Activated T-cell treated with anti-CD3 and anti-CD28 coated beads, Interleukin-2, amount 50 U/mL, for 24 hours (primary cell): ENCODE measurements at regions not wholly inside any gene's neighbourhood (a gene's known extent, or its start where the extent isn't known, plus 50 kb on each side); places are given as distances from the start of the nearest gene placed in this dataset.
"Not testable (repeated sequence)": the region's sequence is repeated elsewhere in the genome, so short reads cannot be mapped to it uniquely, and the experiment has no call there.

Experiments used
- DNase-seq: peaks from one replicate; pipeline ENCODE4 v3.0.0-alpha.2; 2020
- H3K27ac Mint-ChIP-seq: 2 replicates; pipeline ENCODE4 v1.8.0; 2020; ENCODE audit warnings: mild to moderate bottlenecking, mixed read lengths
- H3K27me3 Mint-ChIP-seq: 2 replicates; pipeline ENCODE4 v1.8.0; 2020; ENCODE audit warnings: mixed read lengths
- H3K36me3 Mint-ChIP-seq: 2 replicates; pipeline ENCODE4 v1.8.0; 2020; ENCODE audit warnings: low read depth, mixed read lengths
- H3K4me1 Mint-ChIP-seq: 2 replicates; pipeline ENCODE4 v1.8.0; 2020; ENCODE audit warnings: low read depth, mixed read lengths
- H3K4me3 Mint-ChIP-seq: 2 replicates; pipeline ENCODE4 v1.8.0; 2020; ENCODE audit warnings: mild to moderate bottlenecking, moderate library complexity, mixed read lengths
- H3K9me3 Mint-ChIP-seq: 2 replicates; pipeline ENCODE4 v1.8.0; 2020; ENCODE audit warnings: mixed read lengths

DNA sequence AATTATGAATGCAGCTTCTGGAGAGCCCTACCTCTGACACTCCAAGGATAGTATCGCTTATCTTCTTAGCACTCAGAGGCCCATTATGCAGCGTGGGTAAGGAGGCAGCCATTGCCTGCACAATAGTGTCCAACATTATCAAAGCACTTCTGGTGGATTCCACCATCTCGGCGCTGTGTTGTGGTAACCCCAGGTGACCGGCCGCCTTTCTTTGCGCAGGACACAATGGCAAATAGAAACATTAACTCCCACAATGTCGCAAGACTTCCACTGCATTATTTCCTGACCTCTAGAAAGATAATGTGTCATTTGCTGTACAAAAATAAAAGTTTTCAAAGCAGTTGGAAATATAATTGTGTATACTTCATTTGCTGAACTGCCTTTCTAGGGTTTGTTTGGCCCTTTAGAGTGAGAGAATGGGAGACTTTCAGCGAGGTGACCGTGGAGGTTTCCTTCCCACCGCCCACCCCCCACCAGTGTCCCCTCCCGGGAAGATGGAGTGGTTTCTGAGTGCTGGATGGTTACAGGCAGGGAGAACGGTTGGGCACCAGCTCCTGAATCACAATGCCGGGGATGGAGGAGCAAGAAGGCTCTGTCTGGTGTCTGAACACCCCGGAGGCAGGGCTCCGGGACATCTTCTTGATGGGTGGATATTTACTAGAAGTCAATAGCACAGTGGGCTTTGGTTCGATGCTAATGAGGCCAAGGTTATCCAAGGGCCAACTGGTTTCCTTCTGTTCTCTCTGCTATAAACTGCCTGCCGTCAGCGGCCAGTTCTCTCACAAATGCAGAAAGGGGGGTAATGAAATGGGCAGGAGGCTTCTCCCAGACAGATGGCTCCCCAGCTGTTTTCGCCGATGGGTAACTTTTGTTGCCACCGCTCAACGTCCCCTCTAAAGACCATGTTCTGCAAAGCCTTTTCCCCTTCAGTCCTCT lies 215.4 kb upstream of the PROX1 start:
- Mint-ChIP-seq H3K27ac (no peak overlapping the region), H3K27me3 (no peaks in the 10 kb centered on the region), H3K36me3 (no peaks in the 10 kb centered on the region), H3K4me1 (no peaks in the 10 kb centered on the region), H3K4me3 (no peak overlapping the region), H3K9me3 (peaks cover 3% of the 10 kb centered on the region)
- no peak for DNase-seq

DNA sequence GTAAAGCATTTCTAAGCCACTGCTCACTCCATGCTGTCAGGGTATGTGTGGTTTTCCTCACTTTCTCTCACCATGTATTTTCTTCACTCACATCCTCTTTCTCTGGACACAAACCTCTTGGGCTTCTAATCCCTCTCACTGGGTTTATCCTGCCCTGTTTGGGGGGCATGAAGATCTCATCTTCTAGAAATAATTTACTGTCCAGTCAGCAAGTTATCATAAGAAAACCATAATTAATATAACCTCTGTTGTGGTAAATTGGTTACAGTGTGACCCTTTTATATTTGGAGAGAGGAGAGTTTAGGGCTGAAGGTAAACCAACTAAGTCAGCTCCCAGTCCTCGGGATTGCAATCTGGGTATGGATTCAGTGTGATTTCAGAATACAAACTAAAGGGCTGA lies 213.8 kb upstream of the PROX1 start:
- no peak overlapping the region for H3K4me3 Mint-ChIP-seq
- no peaks in the 10 kb centered on the region for H3K27me3 Mint-ChIP-seq
- H3K27ac Mint-ChIP-seq: no peak overlapping the region
- H3K9me3 Mint-ChIP-seq: peaks cover 3% of the 10 kb centered on the region
- H3K4me1 Mint-ChIP-seq: no peaks in the 10 kb centered on the region
- DNase-seq: no peak
- no peaks in the 10 kb centered on the region for H3K36me3 Mint-ChIP-seq

DNA sequence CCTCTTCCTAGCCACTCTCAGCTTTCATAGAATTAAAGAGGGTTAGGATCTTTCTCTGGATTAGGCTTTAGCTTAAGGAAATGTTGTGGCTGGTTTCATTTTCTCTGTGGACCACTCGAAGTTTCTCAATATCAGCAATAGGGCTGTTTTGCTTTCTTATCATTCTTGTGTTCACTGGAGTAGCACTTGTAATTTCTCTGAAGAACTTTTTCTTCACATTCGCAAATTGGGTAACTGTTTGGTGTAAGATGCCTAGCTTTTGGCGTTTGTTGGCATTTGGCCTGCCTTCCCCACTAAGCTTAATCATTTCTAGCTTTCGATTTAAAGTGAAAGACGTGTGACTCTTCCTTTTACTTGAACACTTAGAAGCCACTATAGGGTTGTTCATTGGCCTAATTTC lies 210.8 kb upstream of the PROX1 start:
- Mint-ChIP-seq H3K9me3 (peaks cover 3% of the 10 kb centered on the region), H3K4me1 (no peaks in the 10 kb centered on the region), H3K27ac (no peak overlapping the region), H3K27me3 (no peaks in the 10 kb centered on the region), H3K4me3 (no peak overlapping the region), H3K36me3 (no peaks in the 10 kb centered on the region)
- DNase-seq: no peak

DNA sequence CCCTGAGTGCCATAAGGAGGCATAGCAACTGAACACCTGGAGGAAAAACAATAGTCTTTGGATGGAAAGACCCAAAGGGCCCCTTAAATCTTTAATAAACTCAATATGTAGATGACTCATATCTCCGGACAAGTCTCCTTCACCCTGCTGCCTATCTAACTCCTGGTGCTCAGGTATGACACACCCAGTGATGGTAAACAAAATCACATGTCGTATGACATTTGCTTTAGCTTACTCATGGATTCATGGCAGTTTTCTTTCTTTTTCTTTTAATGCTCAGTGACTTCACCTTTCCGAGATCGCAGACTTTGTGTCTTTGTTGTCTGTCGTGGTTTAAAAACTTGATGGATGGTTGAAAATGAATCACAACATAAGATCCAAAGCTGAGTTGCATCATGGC lies 208.5 kb upstream of the PROX1 start:
- Mint-ChIP-seq H3K4me1 (peaks cover 11% of the 10 kb centered on the region), H3K36me3 (no peaks in the 10 kb centered on the region), H3K27me3 (no peaks in the 10 kb centered on the region), H3K27ac (no peak overlapping the region), H3K4me3 (no peak overlapping the region), H3K9me3 (peaks cover 3% of the 10 kb centered on the region)
- DNase-seq: no peak

DNA sequence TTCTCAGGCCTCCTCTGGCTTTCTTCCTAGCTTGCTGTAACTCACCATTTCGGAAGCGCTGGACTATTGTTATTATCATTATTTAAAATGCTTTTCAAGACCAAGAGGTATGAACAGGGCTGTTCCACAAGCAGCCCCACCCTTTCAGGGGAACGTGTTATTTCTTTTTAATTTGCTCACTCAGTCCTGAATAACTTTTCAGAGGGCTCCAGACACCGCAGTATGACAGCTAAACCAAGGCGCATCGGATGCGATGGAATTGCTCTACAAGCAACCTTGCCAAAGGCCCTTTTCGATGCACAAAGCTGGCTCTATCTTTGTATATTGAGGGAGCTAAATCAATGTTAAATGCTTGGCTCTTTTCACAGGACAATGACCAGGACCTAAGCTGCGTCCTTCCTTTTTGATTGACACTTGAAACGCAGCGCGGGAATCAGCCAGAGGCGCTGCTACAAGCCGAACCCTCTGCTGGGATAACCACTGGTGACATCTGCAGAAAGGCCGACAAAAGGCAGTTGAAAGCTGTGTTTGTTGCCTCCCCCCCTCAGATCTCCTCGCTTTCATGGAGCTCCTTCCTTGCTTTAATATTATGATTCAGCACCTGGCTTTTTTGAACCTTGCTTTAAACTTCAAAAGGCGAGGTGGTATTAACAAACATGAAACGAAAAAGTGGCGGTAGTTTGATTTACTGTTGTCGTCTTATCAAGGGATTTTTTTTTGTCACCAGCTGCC lies 204.7 kb upstream of the PROX1 start:
- H3K9me3 Mint-ChIP-seq: no peaks in the 10 kb centered on the region
- no peak for DNase-seq
- H3K4me1 Mint-ChIP-seq: peaks cover 13% of the 10 kb centered on the region
- no peak overlapping the region for H3K4me3 Mint-ChIP-seq
- no peak overlapping the region for H3K27ac Mint-ChIP-seq
- no peaks in the 10 kb centered on the region for H3K36me3 Mint-ChIP-seq
- no peaks in the 10 kb centered on the region for H3K27me3 Mint-ChIP-seq

DNA sequence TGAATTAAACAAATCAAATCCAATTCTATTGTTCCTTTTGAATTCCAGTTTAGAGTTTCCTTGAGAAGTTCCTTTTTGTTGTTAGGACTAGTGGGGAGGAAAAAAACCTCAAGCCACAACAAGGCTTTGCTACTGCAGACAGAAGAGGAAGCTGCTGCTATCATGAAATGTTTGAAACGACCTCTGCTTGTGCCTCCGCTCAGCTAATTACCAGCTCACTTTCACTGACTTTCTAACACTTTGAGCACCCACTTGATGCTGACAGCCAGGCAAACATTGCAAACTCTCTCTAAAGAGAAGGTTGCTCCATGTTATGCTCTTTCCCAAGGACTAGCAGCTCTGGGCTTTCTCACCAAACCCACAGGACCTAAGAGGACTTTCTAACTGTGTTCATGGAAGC lies 203.9 kb upstream of the PROX1 start:
- no peak overlapping the region for H3K4me3 Mint-ChIP-seq
- H3K4me1 Mint-ChIP-seq: peaks cover 13% of the 10 kb centered on the region
- H3K36me3 Mint-ChIP-seq: no peaks in the 10 kb centered on the region

DNA sequence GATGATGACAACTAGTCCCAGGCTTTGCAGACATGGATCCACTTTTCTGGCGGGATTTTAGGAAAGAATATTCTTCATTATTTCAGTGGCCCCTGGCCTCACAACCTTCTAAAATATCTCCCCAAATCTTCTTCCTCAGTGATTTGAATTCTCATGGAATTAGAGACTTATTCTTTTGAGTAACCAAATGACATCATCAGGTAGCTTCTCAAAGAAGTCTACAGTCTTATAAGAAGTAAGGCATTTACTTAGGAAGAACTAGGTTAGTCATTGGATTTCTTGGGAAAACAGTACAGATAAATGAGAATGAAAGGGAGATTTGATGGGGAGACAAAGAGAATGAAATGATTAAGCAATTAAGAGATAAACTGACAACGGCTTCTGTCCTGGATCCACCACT lies 201.1 kb upstream of the PROX1 start:
- H3K9me3 Mint-ChIP-seq: peaks cover 2% of the 10 kb centered on the region
- H3K4me1 Mint-ChIP-seq: peaks cover 13% of the 10 kb centered on the region
- H3K36me3 Mint-ChIP-seq: no peaks in the 10 kb centered on the region
- no peaks in the 10 kb centered on the region for H3K27me3 Mint-ChIP-seq
- H3K27ac Mint-ChIP-seq: no peak overlapping the region
- no peak overlapping the region for H3K4me3 Mint-ChIP-seq
- DNase-seq: no peak

More for the DNA sequence above, 203.9 kb upstream of the PROX1 start:
- no peaks in the 10 kb centered on the region for H3K9me3 Mint-ChIP-seq
- no peak for DNase-seq
- no peaks in the 10 kb centered on the region for H3K27me3 Mint-ChIP-seq
- no peak overlapping the region for H3K27ac Mint-ChIP-seq

DNA sequence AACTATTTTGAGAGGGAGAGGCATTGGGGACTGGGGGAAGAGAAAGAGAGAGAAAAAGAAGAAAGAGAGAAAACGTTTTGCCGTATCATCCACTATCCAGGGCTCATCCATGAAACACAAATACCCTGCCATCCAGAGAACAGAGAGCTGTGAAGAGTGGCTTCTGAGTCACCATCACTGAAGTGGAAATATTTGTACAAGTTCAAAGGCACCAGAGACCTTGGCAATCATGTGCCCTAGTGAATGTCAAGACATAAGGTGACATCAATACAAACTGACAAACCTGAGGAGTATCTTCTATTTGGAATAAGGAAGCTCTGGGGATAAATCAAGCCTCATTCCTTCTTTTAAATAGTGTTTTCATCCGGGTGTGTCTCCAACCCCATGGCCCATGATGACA lies 197.2 kb upstream of the PROX1 start:
- H3K27me3 Mint-ChIP-seq: no peaks in the 10 kb centered on the region
- no peak overlapping the region for H3K27ac Mint-ChIP-seq
- peaks cover 2% of the 10 kb centered on the region for H3K9me3 Mint-ChIP-seq
- DNase-seq: no peak
- H3K36me3 Mint-ChIP-seq: no peaks in the 10 kb centered on the region
- H3K4me1 Mint-ChIP-seq: no peaks in the 10 kb centered on the region
- H3K4me3 Mint-ChIP-seq: no peak overlapping the region

DNA sequence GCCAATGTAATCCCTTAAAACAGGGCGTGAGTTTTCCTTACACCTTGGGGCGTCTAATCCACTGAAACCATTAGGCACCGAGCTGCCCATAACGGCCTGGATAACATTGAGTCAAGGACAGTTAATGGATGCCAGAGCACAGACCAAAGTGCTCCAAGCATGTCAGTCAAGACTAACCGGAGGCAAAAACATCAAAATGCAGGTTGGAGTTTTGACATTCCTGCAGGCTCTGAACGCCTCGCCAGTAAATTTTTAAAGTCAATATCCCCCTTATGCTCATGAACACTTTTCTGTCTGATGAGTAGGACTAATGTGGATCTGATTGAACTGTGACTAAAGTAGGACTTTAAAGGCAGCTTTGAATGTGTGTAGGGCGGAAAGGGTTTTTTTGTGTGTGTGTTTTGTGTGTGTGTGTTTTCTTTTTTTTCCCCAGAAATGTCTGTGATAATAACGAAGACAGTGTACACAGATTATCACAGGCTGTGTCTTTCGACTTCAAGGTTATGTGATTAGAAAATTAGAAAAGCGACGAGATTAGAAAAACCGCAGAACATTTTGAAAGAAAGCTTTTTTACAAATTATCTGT lies 194.2 kb upstream of the PROX1 start:
- Mint-ChIP-seq H3K27me3 (no peaks in the 10 kb centered on the region), H3K36me3 (no peaks in the 10 kb centered on the region), H3K4me3 (no peak overlapping the region), H3K4me1 (peaks cover 10% of the 10 kb centered on the region), H3K27ac (no peak overlapping the region), H3K9me3 (peaks cover 2% of the 10 kb centered on the region)
- no peak for DNase-seq

DNA sequence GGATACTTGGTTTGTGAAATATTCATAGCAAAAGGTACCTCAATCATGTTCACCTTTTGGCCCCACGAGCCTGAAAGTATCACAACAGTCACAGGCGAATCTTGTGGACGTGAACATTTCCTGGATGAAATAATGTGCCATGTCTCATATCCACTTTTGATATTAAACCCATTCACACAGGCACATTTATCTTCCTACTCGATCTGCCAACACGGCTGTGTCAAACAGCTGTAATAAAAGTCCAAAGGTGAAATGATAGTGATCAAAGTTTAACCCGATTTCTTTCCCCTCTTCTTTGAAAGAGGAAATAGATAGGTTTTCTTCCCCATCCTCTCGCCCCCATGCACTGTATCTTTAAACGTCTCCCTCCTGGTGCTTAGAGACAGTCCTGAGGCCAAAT lies 191.2 kb upstream of the PROX1 start:
- Mint-ChIP-seq H3K27me3 (no peaks in the 10 kb centered on the region), H3K4me3 (no peak overlapping the region), H3K4me1 (peaks cover 10% of the 10 kb centered on the region), H3K36me3 (no peaks in the 10 kb centered on the region), H3K9me3 (no peaks in the 10 kb centered on the region), H3K27ac (no peak overlapping the region)
- DNase-seq: no peak

DNA sequence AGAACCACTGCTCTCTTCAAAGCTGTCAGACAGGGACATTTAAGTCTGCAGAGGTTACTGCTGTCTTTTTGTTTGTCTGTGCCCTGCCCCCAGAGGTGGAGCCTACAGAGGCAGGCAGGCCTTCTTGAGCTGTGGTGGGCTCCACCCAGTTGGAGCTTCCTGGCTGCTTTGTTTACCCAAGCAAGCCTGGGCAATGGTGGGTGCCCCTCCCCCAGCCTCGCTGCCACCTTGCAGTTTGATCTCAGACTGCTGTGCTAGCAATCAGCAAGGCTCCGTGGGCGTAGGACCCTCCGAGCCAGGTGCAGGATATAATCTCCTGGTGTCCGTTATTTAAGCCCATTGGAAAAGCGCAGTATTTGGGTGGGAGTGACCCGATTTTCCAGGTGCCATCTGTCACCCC lies 179.5 kb upstream of the PROX1 start:
- not testable (repeated sequence) for H3K4me3 Mint-ChIP-seq, H3K27ac Mint-ChIP-seq, H3K9me3 Mint-ChIP-seq, H3K27me3 Mint-ChIP-seq, H3K36me3 Mint-ChIP-seq, DNase-seq, H3K4me1 Mint-ChIP-seq

DNA sequence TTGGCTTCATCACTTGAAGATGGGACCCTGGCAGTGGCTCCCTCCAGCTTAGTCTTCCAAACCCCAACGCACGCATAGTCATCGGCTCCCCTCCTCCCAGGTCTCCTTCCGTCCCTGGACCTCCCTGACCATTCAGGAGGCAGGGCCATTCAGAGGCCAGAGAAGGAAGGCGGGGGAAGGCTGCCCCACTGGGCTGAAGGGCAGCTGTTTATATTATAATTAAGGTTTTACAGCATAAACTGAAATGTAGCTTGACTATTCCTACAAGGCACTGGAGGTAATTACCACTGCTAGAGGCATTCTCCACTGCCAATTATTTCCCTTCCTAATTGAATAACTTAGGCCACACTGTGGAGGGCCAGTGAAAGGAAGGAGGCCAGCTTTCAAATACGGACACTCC lies 170.6 kb upstream of the PROX1 start:
- Mint-ChIP-seq H3K27me3 (no peaks in the 10 kb centered on the region), H3K4me1 (no peaks in the 10 kb centered on the region), H3K9me3 (no peaks in the 10 kb centered on the region), H3K4me3 (no peak overlapping the region), H3K36me3 (no peaks in the 10 kb centered on the region), H3K27ac (no peak overlapping the region)
- DNase-seq: no peak

DNA sequence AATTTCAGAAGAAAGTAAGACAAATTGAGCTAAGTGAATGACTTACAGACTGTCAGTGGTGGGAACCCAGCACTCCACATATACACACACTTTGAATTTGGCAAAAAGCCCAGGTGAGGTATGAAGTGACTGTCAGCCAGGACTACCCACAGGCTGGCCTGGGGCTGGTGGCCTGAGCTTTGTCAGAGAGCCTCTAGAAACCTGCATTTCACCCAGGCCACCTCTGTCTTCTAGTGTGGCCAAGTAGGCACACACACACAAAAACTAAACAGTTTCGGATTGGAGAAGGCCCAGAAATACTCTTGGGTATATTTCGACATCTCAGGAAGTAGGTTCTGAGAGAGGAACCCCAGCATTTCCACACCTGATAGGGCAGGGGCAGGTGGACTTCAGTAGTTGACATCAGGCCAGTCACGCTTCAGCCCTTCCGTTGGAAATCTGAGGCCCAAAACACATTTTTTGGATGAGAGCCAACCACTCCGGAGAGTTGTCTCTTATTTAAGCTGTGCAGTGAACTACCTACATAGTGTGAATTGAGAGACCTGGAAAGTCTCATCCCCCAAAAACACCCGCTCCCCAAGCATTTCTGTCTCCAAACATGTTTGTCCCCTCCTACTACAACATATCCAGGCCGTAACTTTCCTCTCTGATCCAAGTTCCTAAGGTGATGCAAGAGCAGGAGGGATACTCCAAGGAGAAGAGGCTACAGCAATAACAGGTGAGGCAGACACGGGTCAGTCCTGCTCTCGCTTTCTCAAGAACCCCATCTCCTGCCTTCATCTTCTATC lies 167.2 kb upstream of the PROX1 start:
- Mint-ChIP-seq H3K4me1 (no peaks in the 10 kb centered on the region), H3K27ac (no peak overlapping the region), H3K36me3 (no peaks in the 10 kb centered on the region), H3K4me3 (no peak overlapping the region), H3K27me3 (no peaks in the 10 kb centered on the region), H3K9me3 (no peaks in the 10 kb centered on the region)
- DNase-seq: no peak

DNA sequence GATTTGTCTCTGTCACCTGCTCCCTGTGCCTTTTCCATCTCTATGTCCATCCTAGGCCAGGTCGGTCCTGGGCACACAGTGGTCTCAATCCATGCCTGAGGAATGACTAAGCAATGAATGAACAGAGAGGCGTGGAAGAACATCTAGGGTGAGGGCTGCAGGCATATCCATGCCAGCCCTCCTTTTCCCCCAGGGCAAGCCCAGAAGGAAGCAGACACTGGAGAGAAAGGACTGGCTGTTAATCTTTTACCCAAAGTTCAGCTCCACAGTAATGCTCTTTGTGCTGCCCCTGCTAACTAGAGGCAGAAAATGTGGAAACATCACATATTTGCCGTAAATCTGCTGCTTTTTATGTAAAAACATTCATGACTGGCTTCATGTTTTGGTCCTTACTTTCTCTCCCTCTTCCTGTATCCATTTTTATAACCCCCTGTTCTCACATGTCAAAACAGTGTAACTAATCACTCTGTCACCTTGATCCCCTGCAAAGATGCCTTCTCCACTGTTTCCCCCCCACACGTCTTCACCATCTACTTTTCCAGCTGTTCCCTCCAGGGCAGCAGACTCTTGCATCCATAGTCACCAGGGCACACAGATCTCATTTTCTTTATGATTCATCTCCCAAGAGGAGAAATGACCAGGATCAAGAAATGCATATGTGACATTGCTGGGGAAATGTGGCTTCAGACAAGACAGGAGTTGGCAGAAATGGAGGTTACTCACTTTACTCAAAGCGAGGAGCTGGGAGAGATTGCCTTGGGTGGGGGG lies 166.4 kb upstream of the PROX1 start:
- H3K27me3 Mint-ChIP-seq: no peaks in the 10 kb centered on the region
- DNase-seq: no peak
- H3K9me3 Mint-ChIP-seq: no peaks in the 10 kb centered on the region
- H3K4me3 Mint-ChIP-seq: no peak overlapping the region
- H3K27ac Mint-ChIP-seq: no peak overlapping the region
- no peaks in the 10 kb centered on the region for H3K4me1 Mint-ChIP-seq
- H3K36me3 Mint-ChIP-seq: no peaks in the 10 kb centered on the region
